Bronchial epithelial cell (primary cell): ENCODE measurements at regions not wholly inside any gene's neighbourhood (a gene's known extent, or its start where the extent isn't known, plus 50 kb on each side); places are given as distances from the start of the nearest gene placed in this dataset.
A peak's percentile ranks its signal among the peaks of the same experiment; 100 is the strongest.

Source experiments
- DNase-seq: peaks from one replicate; pipeline ENCODE4 v3.0.0-alpha.2; 2010; ENCODE audit warnings: low read depth
- FAIRE-seq: peaks from 2 replicates; lab custom pipeline; 2011; peaks lifted over from hg19 to GRCh38; lab: Jason Lieb, UNC
- H3K27me3 ChIP-seq: 2 replicates; pipeline ENCODE4 v1.5.1; 2011; ENCODE audit warnings: low read length; ENCODE audit not compliant: control insufficient read depth, insufficient read depth
- H3K36me3 ChIP-seq: 2 replicates; pipeline ENCODE4 v1.5.1; 2011; ENCODE audit warnings: low read length; ENCODE audit not compliant: control insufficient read depth, insufficient read depth
- H3K4me3 ChIP-seq: 2 replicates; pipeline ENCODE4 v1.5.1; 2011; ENCODE audit warnings: mild to moderate bottlenecking, low read depth, low read length, control low read depth
- CTCF ChIP-seq: IDR thresholded peaks from 2 replicates; pipeline ENCODE4 v1.5.1; 2011; ENCODE audit warnings: mild to moderate bottlenecking, moderate library complexity, low read length, control low read depth, inconsistent platforms; ENCODE audit not compliant: insufficient read depth, severe bottlenecking

DNA sequence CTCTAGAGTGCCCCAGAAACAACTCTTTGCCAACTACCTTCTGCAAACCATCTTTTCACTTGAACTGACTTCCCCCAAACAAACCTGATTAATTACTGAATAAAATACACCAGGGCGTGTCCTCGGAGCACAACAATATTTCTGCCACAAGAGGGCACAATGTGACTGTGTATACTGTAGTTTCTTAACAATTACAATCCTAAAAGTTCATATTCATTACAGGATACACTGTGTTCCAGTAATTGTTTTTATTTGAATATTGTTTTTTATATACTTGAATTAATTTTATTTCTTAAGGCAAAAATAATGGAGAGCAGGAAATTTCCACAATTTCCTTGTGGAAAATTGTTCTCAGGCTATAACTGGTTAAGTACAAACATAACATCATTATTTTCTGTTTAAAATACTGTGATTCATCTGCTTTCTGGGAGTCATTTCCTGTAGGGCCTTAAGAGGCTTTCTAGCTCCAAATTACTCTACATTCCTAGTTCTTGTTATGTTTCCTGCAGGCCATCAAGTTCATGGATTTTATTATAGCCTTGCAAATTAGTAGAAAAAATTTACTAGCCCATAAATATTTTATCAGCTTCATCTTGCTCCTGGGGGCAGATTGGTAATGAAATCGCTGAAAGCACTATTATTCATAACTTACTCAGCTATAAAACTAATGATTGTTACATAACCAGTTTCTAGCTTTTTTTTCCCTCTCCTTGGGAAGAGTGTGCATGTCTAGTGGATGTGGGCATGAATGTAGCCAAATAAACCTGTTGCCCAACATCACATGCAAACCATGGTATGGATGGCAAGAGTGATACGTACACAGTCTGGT, 51.9 kb upstream of the SLC22A16 start:
- H3K4me3 ChIP-seq: no peak overlapping the region
- H3K36me3 ChIP-seq: no peaks in the 10 kb centered on the region
- DNase-seq (peak; percentile 89), FAIRE-seq (no peak)
- peak; percentile 49 for TF ChIP-seq CTCF
- no peaks in the 10 kb centered on the region for H3K27me3 ChIP-seq

GRCh38 chr6:110527516-110527915, 51.1 kb upstream of the SLC22A16 start:
- H3K4me3 ChIP-seq: no peak overlapping the region
- no peak for FAIRE-seq

DNA sequence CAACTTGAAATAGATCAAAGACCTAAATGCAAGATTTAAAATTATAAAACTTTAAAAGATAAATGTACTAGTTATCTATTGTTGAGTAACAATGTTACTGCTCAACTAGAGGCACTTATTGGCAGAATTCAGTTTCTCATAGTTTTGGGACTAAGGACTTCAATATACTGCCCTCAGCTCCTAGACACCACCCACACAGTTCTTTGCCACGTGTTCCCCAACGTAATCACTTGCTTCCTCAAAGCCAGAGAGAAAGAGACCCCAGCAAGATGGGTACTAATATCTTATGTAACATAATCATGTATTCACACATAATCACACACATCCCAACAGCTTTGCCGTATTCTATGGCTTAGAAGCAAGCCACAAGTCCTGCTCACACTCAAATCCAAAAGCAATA, 50.3 kb upstream of the SLC22A16 start:
- Histone ChIP-seq H3K27me3 (no peaks in the 10 kb centered on the region), H3K4me3 (no peak overlapping the region), H3K36me3 (no peaks in the 10 kb centered on the region)
- TF ChIP-seq CTCF: no peak
- FAIRE-seq: no peak
- no peak for DNase-seq

More at GRCh38 chr6:110527516-110527915, 51.1 kb upstream of the SLC22A16 start:
- Histone ChIP-seq H3K36me3 (no peaks in the 10 kb centered on the region), H3K27me3 (no peaks in the 10 kb centered on the region)
- no peak for TF ChIP-seq CTCF
- DNase-seq: no peak
